ENCODE measurements at regions not wholly inside any gene's neighbourhood (a gene's known extent, or its start where the extent isn't known, plus 50 kb on each side); places are given as distances from the start of the nearest gene placed in this dataset.

DNA sequence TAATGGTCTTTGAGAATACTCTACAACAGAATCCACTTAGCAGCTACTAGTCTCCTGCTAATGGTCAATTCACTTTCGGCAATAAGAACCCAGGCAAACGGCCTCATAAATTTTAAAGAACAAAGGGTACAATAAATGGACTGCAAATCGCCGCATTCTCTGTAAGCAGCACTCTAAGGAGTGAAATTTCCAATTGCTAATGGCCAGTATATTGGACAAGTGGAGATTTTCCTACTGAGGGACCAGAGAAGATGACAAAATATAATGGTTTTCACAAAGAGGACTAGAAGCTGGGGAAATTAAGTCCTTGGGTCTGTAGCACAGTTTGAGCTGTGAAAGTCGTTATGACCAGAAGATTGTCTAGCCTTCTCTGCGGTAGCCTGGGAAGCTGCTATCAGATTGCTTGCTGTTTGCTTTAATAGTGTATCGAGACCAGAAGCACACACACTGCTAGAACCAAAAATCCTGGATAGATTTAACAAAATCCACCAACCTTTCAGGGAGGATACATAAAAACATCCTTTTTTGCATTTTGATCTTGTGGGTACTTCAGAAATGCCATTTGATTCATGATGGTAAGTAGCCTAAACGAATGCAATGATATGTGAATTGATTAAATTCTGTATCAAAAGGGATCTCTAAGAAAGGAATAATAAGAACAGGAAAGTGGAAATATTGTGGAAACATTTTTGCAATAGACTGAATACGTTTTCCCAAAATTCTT, 53.6 kb upstream of the ATP8B1 start:
- no peak overlapping the region for H3K27ac ChIP-seq (ENCODE audit: low read depth, low read length)
- H3K9me3 ChIP-seq (ENCODE audit: insufficient read depth in 2 of 2, low read depth in 1 of 2, low read length in 1 of 2) = no peaks in the 10 kb centered on the region
- no peak overlapping the region for H2BK20ac ChIP-seq (ENCODE audit: low read length)
- no peak overlapping the region for H4K5ac ChIP-seq (ENCODE audit: insufficient read length, low read depth, low read length)
- no peak overlapping the region for H2BK120ac ChIP-seq (replicated peaks; ENCODE audit: low read depth, low read length)
- H2AK5ac ChIP-seq (ENCODE audit: low read depth, low read length) = no peak overlapping the region
- H3K36me3 ChIP-seq (ENCODE audit: control insufficient read depth in 2 of 4, insufficient read depth in 4 of 4, low read length in 3 of 4) = no peaks in the 10 kb centered on the region
- WGBS, 2 experiments (ENCODE audit: extremely low coverage in 1 of 2, insufficient coverage in 1 of 2, insufficient read length in 1 of 2, insufficient replicate concordance in 2 of 2, low coverage in 1 of 2, low lambda C conversion rate in 2 of 2, missing lambda C conversion rate in 1 of 2) = 84% methylated on average over 9 of the region's 9 CpGs; no CpG with 5 or more reads in 1 of the 2 experiments
- CTCF ChIA-PET (ENCODE audit: partially characterized antibody) = interaction anchor here (0.6 to 2.0 kb wide), 6 partner anchors 12 to 226 kb away, joined by 3 to 6 read pairs (median 4); no protein-coding TSS in a partner anchor
- no peaks in the 10 kb centered on the region for H4K20me1 ChIP-seq (replicated peaks in 1 of 2; ENCODE audit: control insufficient read depth in 1 of 2, insufficient read depth in 2 of 2, low read length in 2 of 2)
- H3K4me1 ChIP-seq (replicated peaks in 1 of 4; ENCODE audit: control insufficient read depth in 3 of 4, insufficient read depth in 4 of 4, low read length in 3 of 4) = no peaks in the 10 kb centered on the region
- no peak overlapping the region for H2AFZ ChIP-seq (ENCODE audit: low read length)
- H3K4ac ChIP-seq (replicated peaks; ENCODE audit: insufficient read length, low read depth, low read length) = no peak overlapping the region
- H4K91ac ChIP-seq (replicated peaks; ENCODE audit: insufficient read length, low read length) = no peak overlapping the region
- H2BK12ac ChIP-seq (ENCODE audit: low read depth, low read length) = no peak overlapping the region
- no peak overlapping the region for H3K14ac ChIP-seq (ENCODE audit: insufficient read length)
- H3K56ac ChIP-seq (replicated peaks; ENCODE audit: insufficient read length, low read depth, low read length) = no peak overlapping the region
- no peaks in the 10 kb centered on the region for H3K79me2 ChIP-seq (ENCODE audit: control insufficient read depth in 1 of 2, insufficient read depth in 2 of 2, low read length in 2 of 2)
- H2BK5ac ChIP-seq (ENCODE audit: low read depth, low read length) = no peak overlapping the region
- H2BK15ac ChIP-seq (ENCODE audit: low read length) = no peak overlapping the region
- H3K18ac ChIP-seq (ENCODE audit: extremely low read depth, low read length) = no peak overlapping the region
- DNase-seq (ENCODE audit: low read depth in 1 of 2, low spot score in 2 of 2) (no peak), FAIRE-seq (no peak)
- H3K4me3 ChIP-seq (ENCODE audit: extremely low read depth in 1 of 4, insufficient read depth in 2 of 4, low read depth in 3 of 4, low read length in 4 of 4) = no peak overlapping the region
- POLR2A ChIA-PET (ENCODE audit: partially characterized antibody) = no interaction called here
- no peak overlapping the region for H3K9ac ChIP-seq (replicated peaks in 1 of 4; ENCODE audit: extremely low read depth in 1 of 4, low read depth in 3 of 4, low read length in 3 of 4)
- no peak overlapping the region for H4K8ac ChIP-seq (ENCODE audit: extremely low read depth, insufficient read depth, low read length)
- H3K79me1 ChIP-seq (ENCODE audit: low read depth, low read length) = no peaks in the 10 kb centered on the region
- no peak overlapping the region for H3K4me2 ChIP-seq (ENCODE audit: insufficient read depth in 1 of 2, low read depth in 2 of 2, low read length in 2 of 2)
- H3K27me3 ChIP-seq (replicated peaks in 1 of 4; ENCODE audit: control insufficient read depth in 3 of 4, extremely low read depth in 1 of 4, insufficient read depth in 3 of 4, low read length in 3 of 4) = no peaks in the 10 kb centered on the region
- H3K23ac ChIP-seq (ENCODE audit: insufficient read length) = no peak overlapping the region
- H3K23me2 ChIP-seq (ENCODE audit: low read depth, low read length) = no peaks in the 10 kb centered on the region
- TF ChIP-seq GTF2F1 (IDR thresholded peaks at IDR 0.05; ENCODE audit: borderline replicate concordance, low read depth, low read length) = no peak
- no peak for TF ChIP-seq EP300 (IDR thresholded peaks at IDR 0.05; ENCODE audit: borderline replicate concordance in 1 of 2, low read depth in 2 of 2, low read length in 2 of 2)
- no peak for TF ChIP-seq HDAC6 (IDR thresholded peaks at IDR 0.05; ENCODE audit: low read depth, low read length)
- TF ChIP-seq EGR1 (IDR thresholded peaks at IDR 0.05; ENCODE audit: borderline replicate concordance, low read depth, low read length) = no peak
- no peak for TF ChIP-seq SUZ12 (IDR thresholded peaks at IDR 0.05; ENCODE audit: low read length)
- TF ChIP-seq, protein P1, sequence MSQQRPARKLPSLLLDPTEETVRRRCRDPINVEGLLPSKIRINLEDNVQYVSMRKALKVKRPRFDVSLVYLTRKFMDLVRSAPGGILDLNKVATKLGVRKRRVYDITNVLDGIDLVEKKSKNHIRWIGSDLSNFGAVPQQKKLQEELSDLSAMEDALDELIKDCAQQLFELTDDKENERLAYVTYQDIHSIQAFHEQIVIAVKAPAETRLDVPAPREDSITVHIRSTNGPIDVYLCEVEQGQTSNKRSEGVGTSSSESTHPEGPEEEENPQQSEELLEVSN (IDR thresholded peaks at IDR 0.05) = no peak
- no peak for TF ChIP-seq EZH2 (IDR thresholded peaks at IDR 0.05; ENCODE audit: low read depth, low read length, severe bottlenecking)
- no peak for TF ChIP-seq SIX5 (IDR thresholded peaks at IDR 0.05; ENCODE audit: low read depth, low read length)
- no peak for TF ChIP-seq POLR2AphosphoS5 (IDR thresholded peaks at IDR 0.05; ENCODE audit: low read depth, low read length)
- no peak for TF ChIP-seq CBX5 (IDR thresholded peaks at IDR 0.05; ENCODE audit: low read depth, low read length)
- TF ChIP-seq MAX (IDR thresholded peaks at IDR 0.05) = no peak
- no peak for TF ChIP-seq KDM4A (IDR thresholded peaks at IDR 0.05; ENCODE audit: low read depth, low read length, severe bottlenecking)
- TF ChIP-seq SP2 (IDR thresholded peaks at IDR 0.05; ENCODE audit: low read length) = no peak
